CD4-positive, CD25-positive, alpha-beta regulatory T cell (primary cell): ENCODE measurements at regions not wholly inside any gene's neighbourhood (a gene's known extent, or its start where the extent isn't known, plus 50 kb on each side); places are given as distances from the start of the nearest gene placed in this dataset.
"Not testable (repeated sequence)": the region's sequence is repeated elsewhere in the genome, so short reads cannot be mapped to it uniquely, and the experiment has no call there.

Source experiments
- ATAC-seq, 2 donors: fragments of 150-1000 bp; cut with Tn5 transposase; one replicate each; pipeline ENCODE4 v1.10.0; 2021; ENCODE audit warnings: low read depth in 2 of 2, moderate number of reproducible peaks in 2 of 2, moderate library complexity in 1 of 2
- DNase-seq, 3 donors: peaks; one replicate each; pipeline versions ENCODE4 v3.0.0 to v3.0.0-alpha.2; 2012 to 2022; ENCODE audit warnings: mixed read lengths in 1 of 3
- H3K27ac ChIP-seq: one replicate; pipeline ENCODE4 v1.7.0; 2013; ENCODE audit warnings: mild to moderate bottlenecking, low read length; ENCODE audit not compliant: insufficient read depth, poor library complexity, severe bottlenecking
- H3K27me3 ChIP-seq: one replicate; pipeline ENCODE4 v1.7.0; 2013; ENCODE audit warnings: low read length; ENCODE audit not compliant: control insufficient read depth, insufficient read depth
- H3K36me3 ChIP-seq: one replicate; pipeline ENCODE4 v1.7.0; 2013; ENCODE audit warnings: mild to moderate bottlenecking, low read length, moderate library complexity; ENCODE audit not compliant: control insufficient read depth, insufficient read depth
- H3K4me1 ChIP-seq: 2 replicates; pipeline ENCODE4 v1.7.0; 2013; ENCODE audit warnings: mild to moderate bottlenecking, low read length; ENCODE audit not compliant: insufficient read depth, control insufficient read depth, poor library complexity, severe bottlenecking
- H3K4me3 ChIP-seq: one replicate; pipeline ENCODE4 v1.7.0; 2013; ENCODE audit warnings: low read depth, mild to moderate bottlenecking, low read length, moderate library complexity
- H3K9me3 ChIP-seq, 2 experiments: 1 replicate in 1 of 2; 2 replicates in 1 of 2; pipeline ENCODE4 v1.7.0; 2013; ENCODE audit warnings: low read length in 2 of 2, mild to moderate bottlenecking in 1 of 2, moderate library complexity in 1 of 2; ENCODE audit not compliant: control insufficient read depth in 2 of 2
- H3K27ac Mint-ChIP-seq, 3 donors: one replicate each; pipeline ENCODE4 v1.8.0; 2020 to 2022; ENCODE audit warnings: mild to moderate bottlenecking in 3 of 3, mixed read lengths in 3 of 3, moderate library complexity in 2 of 3
- H3K27me3 Mint-ChIP-seq: one replicate; pipeline ENCODE4 v1.8.0; 2022; ENCODE audit warnings: mild to moderate bottlenecking, mixed read lengths
- H3K36me3 Mint-ChIP-seq: one replicate; pipeline ENCODE4 v1.8.0; 2020; ENCODE audit warnings: mixed read lengths
- H3K4me1 Mint-ChIP-seq, 4 donors: one replicate each; pipeline ENCODE4 v1.8.0; 2020 to 2022; ENCODE audit warnings: mixed read lengths in 4 of 4, mild to moderate bottlenecking in 1 of 4
- H3K4me3 Mint-ChIP-seq, 4 donors: one replicate each; pipeline ENCODE4 v1.8.0; 2020 to 2022; ENCODE audit warnings: mild to moderate bottlenecking in 4 of 4, mixed read lengths in 4 of 4, moderate library complexity in 3 of 4
- H3K9me3 Mint-ChIP-seq, 7 donors: one replicate each; pipeline ENCODE4 v1.8.0; 2020 to 2022; ENCODE audit warnings: mixed read lengths in 7 of 7, mild to moderate bottlenecking in 3 of 7, moderate library complexity in 2 of 7

- Mint-ChIP-seq H3K4me1 (peaks cover 0 to 2% (median 0%) of the 10 kb centered on the region in 4 donors), H3K4me3 (no peak overlapping the region), H3K27me3 (peaks cover 34% of the 10 kb centered on the region), H3K9me3 (no peaks in the 10 kb centered on the region), H3K36me3 (no peaks in the 10 kb centered on the region), H3K27ac (no peak overlapping the region)
- H3K36me3 ChIP-seq = no peaks in the 10 kb centered on the region
- H3K9me3 ChIP-seq = no peaks in the 10 kb centered on the region
- DNase-seq = no peak
- no peaks in the 10 kb centered on the region for H3K4me1 ChIP-seq
- H3K27ac ChIP-seq = no peak overlapping the region
- peaks cover 10% of the 10 kb centered on the region for H3K27me3 ChIP-seq
- no peak for ATAC-seq
- H3K4me3 ChIP-seq = no peak overlapping the region
Observed at GRCh38 chr3:17823816-17824215, 81.4 kb upstream of the TBC1D5 start.

GRCh38 chr3:17823036-17823435 lies 80.6 kb upstream of the TBC1D5 start:
- Mint-ChIP-seq H3K36me3 (no peaks in the 10 kb centered on the region), H3K27me3 (peaks cover 28% of the 10 kb centered on the region), H3K4me3 (no peak overlapping the region), H3K27ac (no peak overlapping the region), H3K9me3 (no peaks in the 10 kb centered on the region), H3K4me1 (peaks cover 0 to 2% (median 0%) of the 10 kb centered on the region in 4 donors)
- Histone ChIP-seq H3K9me3 (no peaks in the 10 kb centered on the region), H3K4me1 (no peaks in the 10 kb centered on the region), H3K27me3 (peaks cover 10% of the 10 kb centered on the region), H3K27ac (no peak overlapping the region), H3K4me3 (no peak overlapping the region), H3K36me3 (no peaks in the 10 kb centered on the region)
- no peak for ATAC-seq
- no peak for DNase-seq

GRCh38 chr3:17820704-17821103 lies 78.3 kb upstream of the TBC1D5 start:
- Mint-ChIP-seq H3K27ac (no peak overlapping the region), H3K4me1 (peaks cover 0 to 2% (median 0%) of the 10 kb centered on the region in 4 donors), H3K36me3 (no peaks in the 10 kb centered on the region), H3K9me3 (no peaks in the 10 kb centered on the region), H3K4me3 (no peak overlapping the region), H3K27me3 (peaks cover 9% of the 10 kb centered on the region)
- H3K27ac ChIP-seq = no peak overlapping the region
- ATAC-seq = no peak
- peaks cover 10% of the 10 kb centered on the region for H3K27me3 ChIP-seq
- H3K4me1 ChIP-seq = no peaks in the 10 kb centered on the region
- DNase-seq = no peak
- no peaks in the 10 kb centered on the region for H3K9me3 ChIP-seq
- H3K4me3 ChIP-seq = no peak overlapping the region
- no peaks in the 10 kb centered on the region for H3K36me3 ChIP-seq

GRCh38 chr3:17820275-17820674 lies 77.8 kb upstream of the TBC1D5 start:
- no peaks in the 10 kb centered on the region for H3K9me3 Mint-ChIP-seq
- H3K4me1 ChIP-seq = no peaks in the 10 kb centered on the region
- no peak overlapping the region for H3K4me3 Mint-ChIP-seq
- H3K27me3 Mint-ChIP-seq = peaks cover 9% of the 10 kb centered on the region
- ATAC-seq (no peak), DNase-seq (no peak)
- H3K27ac Mint-ChIP-seq = no peak overlapping the region
- peaks cover 0 to 2% (median 0%) of the 10 kb centered on the region in 4 donors for H3K4me1 Mint-ChIP-seq
- H3K9me3 ChIP-seq = no peaks in the 10 kb centered on the region
- H3K36me3 ChIP-seq = no peaks in the 10 kb centered on the region
- no peak overlapping the region for H3K27ac ChIP-seq
- no peaks in the 10 kb centered on the region for H3K36me3 Mint-ChIP-seq
- H3K4me3 ChIP-seq = no peak overlapping the region
- H3K27me3 ChIP-seq = peaks cover 10% of the 10 kb centered on the region

GRCh38 chr3:17817973-17818372 lies 75.5 kb upstream of the TBC1D5 start:
- H3K36me3 Mint-ChIP-seq, DNase-seq, H3K4me3 Mint-ChIP-seq, H3K27ac ChIP-seq, H3K27me3 ChIP-seq, H3K9me3 ChIP-seq, ATAC-seq, H3K4me1 Mint-ChIP-seq, H3K27me3 Mint-ChIP-seq, H3K4me1 ChIP-seq, H3K9me3 Mint-ChIP-seq, H3K27ac Mint-ChIP-seq, H3K36me3 ChIP-seq, H3K4me3 ChIP-seq: not testable (repeated sequence)

- H3K9me3 ChIP-seq = no peaks in the 10 kb centered on the region
- Mint-ChIP-seq H3K4me1 (peaks cover 0 to 2% (median 0%) of the 10 kb centered on the region in 4 donors), H3K27ac (no peak overlapping the region), H3K4me3 (no peak overlapping the region), H3K36me3 (no peaks in the 10 kb centered on the region), H3K27me3 (peaks cover 9% of the 10 kb centered on the region), H3K9me3 (peaks cover 0 to under 1% (median 0%) of the 10 kb centered on the region in 7 donors)
- ATAC-seq (no peak), DNase-seq (no peak)
- H3K36me3 ChIP-seq = no peaks in the 10 kb centered on the region
- no peaks in the 10 kb centered on the region for H3K4me1 ChIP-seq
- peaks cover 7% of the 10 kb centered on the region for H3K27me3 ChIP-seq
- no peak overlapping the region for H3K4me3 ChIP-seq
- no peak overlapping the region for H3K27ac ChIP-seq
Observed at GRCh38 chr3:17817545-17817944, 75.1 kb upstream of the TBC1D5 start.

GRCh38 chr3:17816839-17817238 lies 74.4 kb upstream of the TBC1D5 start:
- not testable (repeated sequence) for H3K27me3 ChIP-seq, H3K27me3 Mint-ChIP-seq, H3K4me3 Mint-ChIP-seq, DNase-seq, H3K27ac Mint-ChIP-seq, H3K4me1 Mint-ChIP-seq, H3K27ac ChIP-seq, H3K36me3 Mint-ChIP-seq, H3K9me3 ChIP-seq, H3K36me3 ChIP-seq, H3K4me1 ChIP-seq, ATAC-seq, H3K9me3 Mint-ChIP-seq, H3K4me3 ChIP-seq

- H3K4me3 Mint-ChIP-seq, H3K27ac Mint-ChIP-seq, H3K9me3 ChIP-seq, H3K36me3 Mint-ChIP-seq, H3K4me1 ChIP-seq, H3K27me3 ChIP-seq, H3K27ac ChIP-seq, H3K9me3 Mint-ChIP-seq, ATAC-seq, H3K4me1 Mint-ChIP-seq, DNase-seq, H3K4me3 ChIP-seq, H3K36me3 ChIP-seq: not testable (repeated sequence)
- peaks cover 22% of the 10 kb centered on the region for H3K27me3 Mint-ChIP-seq
Observed at GRCh38 chr3:17812328-17812727, 69.9 kb upstream of the TBC1D5 start.
